ACC112 (cell line): ENCODE measurements at regions not wholly inside any gene's neighbourhood (a gene's known extent, or its start where the extent isn't known, plus 50 kb on each side); places are given as distances from the start of the nearest gene placed in this dataset.
"Not testable (repeated sequence)": the region's sequence is repeated elsewhere in the genome, so short reads cannot be mapped to it uniquely, and the experiment has no call there.

Source experiments
- H2AFZ ChIP-seq: fragments of 200-600 bp; sonication (generic); one replicate; pipeline ENCODE4 v1.6.0; 2017; ENCODE audit warnings: antibody characterized with exemption, low read length; ENCODE audit not compliant: unreplicated experiment
- H3K27ac ChIP-seq: fragments of 200-600 bp; sonication (generic); 2 replicates; pipeline ENCODE4 v1.5.1; 2014; ENCODE audit warnings: low read depth, mild to moderate bottlenecking, antibody characterized with exemption, low read length, moderate library complexity
- H3K27me3 ChIP-seq: fragments of 200-600 bp; sonication (generic); 2 replicates; pipeline ENCODE4 v1.6.1; 2014; ENCODE audit warnings: mild to moderate bottlenecking, antibody characterized with exemption, low read length, moderate library complexity, mixed read lengths; ENCODE audit not compliant: insufficient read depth
- H3K36me3 ChIP-seq: fragments of 200-600 bp; sonication (generic); 2 replicates; pipeline ENCODE4 v1.6.1; 2016; ENCODE audit warnings: mild to moderate bottlenecking, antibody characterized with exemption, low read length, moderate library complexity, mixed read lengths; ENCODE audit not compliant: insufficient read depth
- H3K4me1 ChIP-seq: fragments of 200-600 bp; sonication (generic); one replicate; pipeline ENCODE4 v1.6.1; 2016; ENCODE audit warnings: low read length, mixed read lengths; ENCODE audit not compliant: insufficient read depth, unreplicated experiment, control insufficient read depth
- H3K4me3 ChIP-seq: fragments of 200-600 bp; sonication (generic); 2 replicates; pipeline ENCODE4 v1.5.1; 2014; ENCODE audit warnings: mild to moderate bottlenecking, low read depth, low read length
- H3K79me2 ChIP-seq: fragments of 200-600 bp; sonication (generic); one replicate; pipeline ENCODE4 v1.6.0; 2016; ENCODE audit warnings: low read length; ENCODE audit not compliant: control insufficient read depth, unreplicated experiment, insufficient read depth

DNA sequence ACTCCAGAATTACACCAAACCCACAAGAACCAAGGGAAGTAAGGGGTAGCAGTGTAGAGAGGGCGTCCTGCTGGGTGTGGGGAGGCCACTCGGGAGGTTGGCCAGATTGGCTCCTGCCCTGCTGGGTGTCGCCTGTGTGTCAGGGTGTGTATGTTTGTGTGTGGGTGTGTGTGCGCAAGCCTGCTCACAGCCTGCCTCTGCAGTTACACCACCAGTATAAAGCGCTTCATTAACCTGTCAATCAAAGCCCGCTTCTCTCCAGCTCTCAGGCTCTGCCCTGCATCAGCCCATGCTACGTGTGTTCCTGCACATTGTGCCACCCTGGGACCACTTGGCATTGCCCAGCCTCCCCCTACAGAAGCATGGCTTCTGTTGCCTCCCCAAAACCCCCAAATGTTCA, 83.3 kb upstream of the PAX2 start:
- H2AFZ ChIP-seq = no peak overlapping the region
- no peak overlapping the region for H3K27ac ChIP-seq
- H3K79me2 ChIP-seq = no peaks in the 10 kb centered on the region
- no peaks in the 10 kb centered on the region for H3K4me1 ChIP-seq
- no peaks in the 10 kb centered on the region for H3K36me3 ChIP-seq
- H3K4me3 ChIP-seq = no peak overlapping the region
- H3K27me3 ChIP-seq = peaks cover 81% of the 10 kb centered on the region

DNA sequence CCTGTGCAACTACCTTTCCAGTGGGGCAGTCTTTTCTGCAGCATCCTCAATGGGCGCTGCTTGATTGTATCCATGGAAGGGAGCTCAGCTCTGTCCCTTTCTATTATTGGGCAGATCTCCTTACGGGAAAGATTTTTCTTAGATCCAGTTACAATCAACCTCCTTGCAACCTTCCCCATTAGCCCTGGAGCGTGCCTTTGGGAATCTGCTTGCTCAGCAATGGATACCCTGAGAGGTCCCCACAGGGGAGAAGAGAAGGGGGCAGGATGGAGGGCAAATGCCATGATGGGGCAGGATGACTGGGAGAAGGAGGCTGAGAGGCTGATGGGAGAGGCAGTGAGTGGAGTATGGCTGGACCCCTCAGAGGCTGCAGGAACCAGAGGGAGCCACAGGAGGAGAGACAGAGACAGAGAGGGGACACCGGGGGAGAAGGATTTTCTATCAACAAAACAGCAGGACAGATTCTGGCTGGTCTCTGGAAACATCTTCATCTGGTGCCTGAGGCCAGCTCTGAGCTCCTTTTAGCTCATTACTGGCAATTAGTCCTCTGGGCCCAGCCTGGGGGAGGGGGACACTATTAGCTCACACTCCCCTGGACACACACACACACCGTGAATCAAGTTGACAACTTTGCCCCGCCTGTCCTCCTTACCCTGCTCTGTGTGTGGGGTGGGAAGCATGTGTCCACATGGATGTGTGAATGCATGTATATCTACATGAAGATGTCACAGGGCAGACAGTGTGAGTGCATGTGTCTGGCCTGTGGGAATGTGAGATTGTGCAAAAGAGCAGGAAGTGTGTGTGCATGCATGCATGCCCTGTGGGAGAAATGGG, 80.8 kb upstream of the PAX2 start:
- Histone ChIP-seq H3K4me3 (no peak overlapping the region), H3K79me2 (no peaks in the 10 kb centered on the region), H3K27ac (no peak overlapping the region), H2AFZ (no peak overlapping the region), H3K4me1 (no peaks in the 10 kb centered on the region), H3K36me3 (no peaks in the 10 kb centered on the region), H3K27me3 (peaks cover 80% of the 10 kb centered on the region)

DNA sequence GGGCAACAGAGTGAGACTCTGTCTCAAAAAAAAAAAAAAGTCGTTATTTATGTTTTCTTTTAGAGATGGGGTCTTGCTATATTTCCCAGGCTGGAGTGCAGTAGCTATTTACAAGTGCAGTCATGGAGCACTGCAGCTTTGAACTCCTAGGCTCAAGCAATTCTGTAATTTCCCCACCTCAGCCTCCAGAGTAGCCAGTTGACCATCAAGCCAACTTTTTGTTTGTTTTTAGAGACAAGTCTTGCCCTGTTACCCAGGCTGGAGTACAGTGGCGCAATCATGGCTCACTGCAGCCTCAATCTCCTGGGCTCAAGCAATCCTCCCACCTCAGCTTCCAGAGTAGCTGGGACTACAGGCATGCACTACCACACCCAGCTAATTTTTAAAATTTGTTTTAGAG, 78.7 kb upstream of the PAX2 start:
- H3K4me1 ChIP-seq, H3K36me3 ChIP-seq, H3K27ac ChIP-seq, H3K4me3 ChIP-seq, H2AFZ ChIP-seq, H3K79me2 ChIP-seq: not testable (repeated sequence)
- peaks cover 81% of the 10 kb centered on the region for H3K27me3 ChIP-seq

DNA sequence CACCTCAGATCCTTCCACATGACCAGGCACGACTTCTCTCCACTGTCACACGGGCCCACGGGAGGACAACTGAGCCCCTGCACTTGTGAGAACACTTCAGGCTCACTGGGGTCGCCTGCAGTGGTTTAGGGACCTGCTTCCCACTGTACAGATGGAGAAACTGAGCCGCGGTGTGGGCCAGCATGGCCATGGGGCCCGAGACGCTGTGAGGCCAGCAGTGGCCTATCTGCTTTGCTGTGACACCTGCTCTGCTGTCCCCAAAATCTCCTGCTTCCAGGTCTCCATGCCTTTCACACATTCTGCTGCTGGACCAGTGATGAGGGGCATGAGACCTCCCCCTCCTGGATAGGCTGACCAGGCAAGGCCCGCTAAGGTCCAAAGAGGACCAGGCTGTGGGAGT, 75.8 kb upstream of the PAX2 start:
- Histone ChIP-seq H2AFZ (no peak overlapping the region), H3K4me1 (no peaks in the 10 kb centered on the region), H3K79me2 (no peaks in the 10 kb centered on the region), H3K27me3 (peaks cover 81% of the 10 kb centered on the region), H3K36me3 (no peaks in the 10 kb centered on the region), H3K4me3 (no peak overlapping the region), H3K27ac (no peak overlapping the region)

DNA sequence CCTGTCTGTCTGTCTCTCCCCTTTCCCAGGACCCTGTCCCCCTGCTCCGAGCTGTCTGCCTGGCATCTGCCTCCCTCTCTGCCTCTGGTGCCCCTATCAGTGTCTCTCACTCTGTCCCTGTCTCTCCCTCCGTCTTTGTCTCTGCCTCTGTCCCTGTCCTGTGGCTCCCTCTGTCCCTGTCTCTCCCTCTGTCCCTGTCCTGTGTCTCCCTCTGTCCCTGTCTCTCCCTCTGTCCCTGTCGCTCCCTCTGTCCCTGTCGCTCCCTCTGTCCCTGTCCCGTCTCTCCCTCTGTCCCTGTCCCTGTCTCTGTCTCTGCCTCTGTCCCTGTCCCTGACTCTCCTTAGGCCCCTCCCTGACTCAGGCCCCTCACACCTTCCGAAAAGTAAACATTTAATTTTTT, 75.0 kb upstream of the PAX2 start:
- H3K79me2 ChIP-seq = no peaks in the 10 kb centered on the region
- no peak overlapping the region for H2AFZ ChIP-seq
- no peaks in the 10 kb centered on the region for H3K4me1 ChIP-seq
- no peak overlapping the region for H3K27ac ChIP-seq
- peaks cover 81% of the 10 kb centered on the region for H3K27me3 ChIP-seq
- no peaks in the 10 kb centered on the region for H3K36me3 ChIP-seq
- H3K4me3 ChIP-seq = no peak overlapping the region

DNA sequence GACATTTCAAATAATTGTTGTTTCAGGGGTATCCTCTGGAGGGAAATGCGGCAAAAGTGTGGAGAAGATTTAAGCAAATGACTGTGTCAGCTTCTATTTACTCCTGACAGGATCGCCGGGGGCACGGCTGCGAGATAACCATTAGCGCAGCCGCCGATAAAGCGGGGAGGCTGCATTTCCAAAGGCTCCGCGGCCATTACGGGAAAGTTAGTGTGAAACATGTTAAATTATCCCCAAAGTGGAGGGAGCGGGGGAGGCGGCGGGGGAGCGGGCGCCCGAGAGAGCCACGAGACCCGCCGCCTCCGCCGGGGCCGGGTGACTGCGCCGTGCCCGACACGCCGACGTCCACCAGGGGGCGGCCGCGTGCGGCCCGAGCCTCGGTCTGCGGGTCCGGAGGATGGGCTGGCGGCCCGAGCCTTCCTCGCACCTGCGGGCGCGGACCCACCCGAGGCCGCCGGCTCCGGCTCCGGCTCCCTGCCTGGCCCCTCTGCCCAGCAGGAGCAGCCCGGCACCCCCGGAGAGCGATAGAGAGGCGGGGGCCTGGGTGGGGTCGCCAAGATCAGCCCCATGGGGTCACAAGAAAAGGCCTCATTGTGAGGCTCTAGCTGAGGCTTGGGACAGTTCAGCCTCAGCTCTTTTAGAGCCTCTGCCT, 74.4 kb upstream of the PAX2 start:
- no peak overlapping the region for H2AFZ ChIP-seq
- no peaks in the 10 kb centered on the region for H3K79me2 ChIP-seq
- H3K27me3 ChIP-seq = peaks cover 87% of the 10 kb centered on the region
- no peaks in the 10 kb centered on the region for H3K36me3 ChIP-seq
- no peak overlapping the region; the same call in 1 of the 2 replicates for H3K4me3 ChIP-seq
- H3K27ac ChIP-seq = no peak overlapping the region
- H3K4me1 ChIP-seq = no peaks in the 10 kb centered on the region

DNA sequence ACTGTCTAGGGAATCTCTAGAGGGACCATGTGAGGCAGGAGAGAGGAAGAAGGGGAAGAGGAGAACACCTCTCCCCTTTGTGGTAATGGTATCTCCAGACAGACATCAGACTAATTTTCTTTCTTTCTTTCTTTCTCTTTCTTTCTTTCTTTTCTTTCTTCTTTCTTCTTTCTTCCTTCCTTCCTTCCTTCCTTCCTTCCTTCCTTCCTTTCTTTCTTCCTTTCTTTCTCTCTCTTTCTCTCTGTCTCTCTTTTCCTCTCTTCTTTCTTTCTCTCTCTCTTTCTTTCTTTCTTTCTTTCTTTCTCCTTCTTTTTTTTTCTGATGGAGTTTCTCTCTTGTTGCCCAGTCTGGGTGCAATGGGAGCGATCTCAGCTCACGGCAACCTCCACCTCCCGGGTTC, 73.2 kb upstream of the PAX2 start:
- no peak overlapping the region for H2AFZ ChIP-seq

DNA sequence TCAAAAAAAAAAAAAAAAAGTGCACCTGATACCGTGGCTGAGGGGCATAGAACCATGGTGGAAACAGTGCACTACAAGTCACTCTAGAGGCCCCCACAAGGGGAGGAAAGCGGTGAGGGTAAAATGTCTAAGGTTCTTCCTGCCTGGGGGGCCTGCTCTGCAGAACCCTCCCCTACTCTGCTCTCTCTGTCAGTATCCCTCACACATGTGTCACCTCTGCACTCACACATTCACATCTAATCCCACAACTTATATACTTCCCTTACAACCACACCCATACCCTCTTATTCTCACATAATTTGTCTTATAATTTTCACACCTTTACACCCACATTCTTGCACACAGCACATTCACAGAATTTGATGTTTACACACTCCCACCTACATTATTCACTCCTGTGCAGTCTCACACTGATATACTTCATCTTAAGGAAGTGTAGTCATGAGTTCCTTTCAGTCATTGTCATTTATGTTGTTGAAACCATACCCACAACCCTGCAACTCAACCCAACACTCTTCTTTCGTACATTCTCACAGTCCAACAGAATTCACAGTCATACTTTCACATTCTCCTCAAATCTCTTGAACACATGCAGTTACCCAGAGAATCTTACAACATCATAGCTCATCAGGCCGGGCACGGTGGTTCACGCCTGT, 68.0 kb upstream of the PAX2 start:
- Histone ChIP-seq H3K27me3 (peaks cover 88% of the 10 kb centered on the region), H3K4me3 (no peak overlapping the region), H3K4me1 (no peaks in the 10 kb centered on the region), H2AFZ (no peak overlapping the region), H3K36me3 (no peaks in the 10 kb centered on the region), H3K79me2 (no peaks in the 10 kb centered on the region), H3K27ac (no peak overlapping the region)

More for the DNA sequence above, 73.2 kb upstream of the PAX2 start:
- Histone ChIP-seq H3K4me3 (no peak overlapping the region), H3K27me3 (peaks cover 91% of the 10 kb centered on the region), H3K4me1 (no peaks in the 10 kb centered on the region), H3K79me2 (no peaks in the 10 kb centered on the region), H3K27ac (no peak overlapping the region), H3K36me3 (no peaks in the 10 kb centered on the region)

DNA sequence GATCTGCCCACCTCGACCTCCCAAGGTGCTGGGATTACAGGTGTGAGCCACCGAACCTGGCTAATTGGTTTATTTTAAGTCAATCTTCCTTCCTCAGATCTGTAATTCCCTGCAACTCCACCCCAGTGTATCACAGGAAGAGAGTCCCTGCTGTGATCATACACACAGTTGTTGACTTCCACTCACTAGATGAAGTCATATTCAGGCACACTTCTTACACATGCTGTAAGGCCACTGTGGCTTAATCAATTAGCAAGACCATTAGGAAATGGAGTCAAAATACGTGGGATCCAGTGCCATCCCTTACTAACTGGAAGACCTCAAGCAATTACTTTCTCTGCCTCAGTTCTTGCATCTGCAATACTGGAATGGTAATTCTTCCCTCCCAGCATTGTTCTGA, 66.1 kb upstream of the PAX2 start:
- Histone ChIP-seq H3K27me3 (peaks cover 88% of the 10 kb centered on the region), H3K79me2 (no peaks in the 10 kb centered on the region), H2AFZ (no peak overlapping the region), H3K36me3 (no peaks in the 10 kb centered on the region), H3K4me1 (no peaks in the 10 kb centered on the region), H3K4me3 (no peak overlapping the region), H3K27ac (no peak overlapping the region)

DNA sequence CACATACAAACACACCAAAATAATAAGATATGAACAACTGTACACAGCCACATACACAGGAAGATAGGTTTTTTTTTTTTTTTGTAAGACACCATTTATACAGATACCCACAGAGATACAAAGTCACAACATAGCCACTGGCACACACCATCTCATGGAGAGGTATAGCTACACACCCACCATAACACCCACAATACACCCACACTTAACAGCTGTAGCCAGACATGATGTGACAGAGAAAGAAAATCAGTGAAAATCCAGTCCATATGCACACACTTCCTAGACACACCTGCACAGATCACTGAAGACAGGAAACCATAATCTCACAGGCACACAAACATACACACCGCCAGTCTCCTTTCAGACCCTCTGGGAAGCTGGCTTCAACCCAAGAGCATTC, 62.4 kb upstream of the PAX2 start:
- no peak overlapping the region for H2AFZ ChIP-seq
- H3K4me1 ChIP-seq = no peaks in the 10 kb centered on the region
- no peak overlapping the region for H3K4me3 ChIP-seq
- no peaks in the 10 kb centered on the region for H3K36me3 ChIP-seq
- H3K79me2 ChIP-seq = no peaks in the 10 kb centered on the region
- no peak overlapping the region for H3K27ac ChIP-seq
- H3K27me3 ChIP-seq = peaks cover 97% of the 10 kb centered on the region
